ENCODE measurements at regions not wholly inside any gene's neighbourhood (a gene's known extent, or its start where the extent isn't known, plus 50 kb on each side); places are given as distances from the start of the nearest gene placed in this dataset.

GRCh38 chr5:115355767-115356381 lies 59.4 kb upstream of the CCDC112 start:
- H3K4me3 ChIP-seq (replicated peaks; ENCODE audit: low read depth, low read length), result no peak overlapping the region
- DNase-seq (ENCODE audit: extremely low read depth, insufficient read length), result no peak
- no peak for TF ChIP-seq CTCF (IDR thresholded peaks at IDR 0.05; ENCODE audit: insufficient read depth, low read length, poor library complexity, severe bottlenecking)
- no peaks in the 10 kb centered on the region; the same call in 1 of the 2 replicates for H3K27me3 ChIP-seq (replicated peaks; ENCODE audit: control insufficient read depth, insufficient read depth, low read length)
- no peaks in the 10 kb centered on the region for H3K36me3 ChIP-seq (ENCODE audit: control insufficient read depth, insufficient read depth, low read length)

- no peaks in the 10 kb centered on the region for H3K36me3 ChIP-seq (ENCODE audit: control insufficient read depth, insufficient read depth, low read length)
- DNase-seq (ENCODE audit: extremely low read depth, insufficient read length), result no peak
- no peak for TF ChIP-seq CTCF (IDR thresholded peaks at IDR 0.05; ENCODE audit: insufficient read depth, low read length, poor library complexity, severe bottlenecking)
- no peaks in the 10 kb centered on the region; the same call in 1 of the 2 replicates for H3K27me3 ChIP-seq (replicated peaks; ENCODE audit: control insufficient read depth, insufficient read depth, low read length)
- no peak overlapping the region for H3K4me3 ChIP-seq (replicated peaks; ENCODE audit: low read depth, low read length)
Observed at GRCh38 chr5:115355095-115355494, 58.6 kb upstream of the CCDC112 start.

GRCh38 chr5:115354246-115354645 lies 57.8 kb upstream of the CCDC112 start:
- H3K27me3 ChIP-seq (replicated peaks; ENCODE audit: control insufficient read depth, insufficient read depth, low read length), result no peaks in the 10 kb centered on the region; the same call in 1 of the 2 replicates

GRCh38 chr5:115352571-115352970 lies 56.1 kb upstream of the CCDC112 start:
- H3K27me3 ChIP-seq (replicated peaks; ENCODE audit: control insufficient read depth, insufficient read depth, low read length), result no peaks in the 10 kb centered on the region
- no peaks in the 10 kb centered on the region for H3K36me3 ChIP-seq (ENCODE audit: control insufficient read depth, insufficient read depth, low read length)
- TF ChIP-seq CTCF (IDR thresholded peaks at IDR 0.05; ENCODE audit: insufficient read depth, low read length, poor library complexity, severe bottlenecking), result no peak
- H3K4me3 ChIP-seq (replicated peaks; ENCODE audit: low read depth, low read length), result no peak overlapping the region
- DNase-seq (ENCODE audit: extremely low read depth, insufficient read length), result no peak

More at GRCh38 chr5:115354246-115354645, 57.8 kb upstream of the CCDC112 start:
- no peak for TF ChIP-seq CTCF (IDR thresholded peaks at IDR 0.05; ENCODE audit: insufficient read depth, low read length, poor library complexity, severe bottlenecking)
- Histone ChIP-seq H3K36me3 (ENCODE audit: control insufficient read depth, insufficient read depth, low read length) (no peaks in the 10 kb centered on the region), H3K4me3 (replicated peaks; ENCODE audit: low read depth, low read length) (no peak overlapping the region)
- no peak for DNase-seq (ENCODE audit: extremely low read depth, insufficient read length)

GRCh38 chr5:115351356-115352195 lies 55.1 kb upstream of the CCDC112 start:
- Histone ChIP-seq H3K36me3 (ENCODE audit: control insufficient read depth, insufficient read depth, low read length) (no peaks in the 10 kb centered on the region), H3K4me3 (replicated peaks; ENCODE audit: low read depth, low read length) (no peak overlapping the region), H3K27me3 (replicated peaks; ENCODE audit: control insufficient read depth, insufficient read depth, low read length) (no peaks in the 10 kb centered on the region)
- no peak for TF ChIP-seq CTCF (IDR thresholded peaks at IDR 0.05; ENCODE audit: insufficient read depth, low read length, poor library complexity, severe bottlenecking)
- DNase-seq (ENCODE audit: extremely low read depth, insufficient read length), result no peak
